Upper lobe of left lung (tissue), 6 donors: ENCODE measurements at regions not wholly inside any gene's neighbourhood (a gene's known extent, or its start where the extent isn't known, plus 50 kb on each side); places are given as distances from the start of the nearest gene placed in this dataset.

Experiments
- ATAC-seq, 2 donors: fragments of 200-7000 bp; cut with Tn5 transposase; one replicate each; pipeline ENCODE4 v1.9.1; 2022; ENCODE audit warnings: mild to moderate bottlenecking in 2 of 2, moderate library complexity in 2 of 2; ENCODE audit not compliant: low FRiP score in 2 of 2
- DNase-seq, 2 donors: peaks; one replicate each; pipeline ENCODE4 v3.0.0-alpha.2; 2019 to 2020
- H3K27ac ChIP-seq, 4 donors: fragments of 200-600 bp; sonication (generic); one replicate each; pipeline ENCODE4 v1.5.1; 2016 to 2019
- H3K27me3 ChIP-seq, 4 donors: fragments of 200-600 bp; sonication (generic); one replicate each; pipeline ENCODE4 v1.5.1; 2017 to 2019
- H3K36me3 ChIP-seq, 4 donors: fragments of 200-600 bp; sonication (generic); one replicate each; pipeline ENCODE4 v1.5.1; 2016 to 2019
- H3K4me1 ChIP-seq, 4 donors: fragments of 200-600 bp; sonication (generic); one replicate each; pipeline ENCODE4 v1.5.1; 2018 to 2019
- H3K4me3 ChIP-seq, 4 donors: fragments of 200-600 bp; sonication (generic); one replicate each; pipeline ENCODE4 v1.5.1; 2017 to 2019; ENCODE audit warnings: mild to moderate bottlenecking in 2 of 4, moderate library complexity in 1 of 4
- H3K9me3 ChIP-seq, 4 donors: fragments of 200-600 bp; sonication (generic); one replicate each; pipeline ENCODE4 v1.5.1; 2018 to 2019
- CTCF ChIP-seq, 6 experiments: fragments of 450-650 bp in 4 of 6; fragments of 200-600 bp in 2 of 6; sonication (generic) in 2 of 6; IDR thresholded peaks; one replicate each; pipeline ENCODE4 v1.5.1; 2016 to 2019; ENCODE audit warnings: antibody characterized with exemption in 6 of 6
- EP300 ChIP-seq, 4 donors: sonication (generic); formaldehyde crosslinking; IDR thresholded peaks; one replicate each; pipeline ENCODE4 v1.5.1; 2017; ENCODE audit warnings: antibody characterized with exemption in 4 of 4, control low read depth in 2 of 4
- POLR2A ChIP-seq, 4 donors: fragments of 450-650 bp; IDR thresholded peaks; one replicate each; pipeline ENCODE4 v1.5.1; 2016 to 2017; ENCODE audit warnings: antibody characterized with exemption in 4 of 4, mild to moderate bottlenecking in 2 of 4
- POLR2AphosphoS5 ChIP-seq, 2 donors: sonication (generic); formaldehyde crosslinking; IDR thresholded peaks; one replicate each; pipeline ENCODE4 v1.5.1; 2017; ENCODE audit warnings: antibody characterized with exemption in 2 of 2
- WGBS, 2 donors: methylation state at CpG; one replicate each; pipeline ENCODE4 v1.1.5; 2017 to 2018; 5-methylcytosine and 5-hydroxymethylcytosine counted together
- donor health status: DM: no; HTN: no; CAD: no; lungs with moderate emphysema.
- donor health status: DM: no; HTN: yes; CAD: no; lungs with severe emphysema.

GRCh38 chr11:29025001-29025400 is 916.8 kb downstream of the METTL15 start:
- peaks cover 0 to 8% (median 2%) of the 10 kb centered on the region in 4 donors for H3K9me3 ChIP-seq
- no peaks in the 10 kb centered on the region for H3K4me1 ChIP-seq
- no peak overlapping the region for H3K27ac ChIP-seq
- 63 to 64% methylated on average over 3 of the region's 3 CpGs for WGBS, 2 donors
- H3K36me3 ChIP-seq: no peaks in the 10 kb centered on the region
- DNase-seq (no peak), ATAC-seq (no peak)
- no peaks in the 10 kb centered on the region for H3K27me3 ChIP-seq
- TF ChIP-seq POLR2A (IDR thresholded peaks at IDR 0.05) (no peak), EP300 (IDR thresholded peaks at IDR 0.05) (no peak), POLR2AphosphoS5 (IDR thresholded peaks at IDR 0.05) (no peak), CTCF (IDR thresholded peaks at IDR 0.05) (no peak)
- H3K4me3 ChIP-seq: no peak overlapping the region

GRCh38 chr11:29024386-29024785 is 916.2 kb downstream of the METTL15 start:
- H3K4me3 ChIP-seq: no peak overlapping the region
- no peaks in the 10 kb centered on the region for H3K36me3 ChIP-seq
- H3K27ac ChIP-seq: no peak overlapping the region
- H3K27me3 ChIP-seq: no peaks in the 10 kb centered on the region
- 86% methylated on average over 4 of the region's 4 CpGs for WGBS, 2 donors
- no peak for ATAC-seq
- H3K4me1 ChIP-seq: no peaks in the 10 kb centered on the region
- no peak for DNase-seq
- TF ChIP-seq CTCF (IDR thresholded peaks at IDR 0.05): no peak
- no peak for TF ChIP-seq POLR2AphosphoS5 (IDR thresholded peaks at IDR 0.05)
- no peak for TF ChIP-seq EP300 (IDR thresholded peaks at IDR 0.05)
- TF ChIP-seq POLR2A (IDR thresholded peaks at IDR 0.05): no peak
- peaks cover 0 to 5% (median 2%) of the 10 kb centered on the region in 4 donors for H3K9me3 ChIP-seq

GRCh38 chr11:29023761-29024160 is 915.6 kb downstream of the METTL15 start:
- WGBS, 2 donors: 68 to 77% methylated on average over 1 of the region's 1 CpG
- Histone ChIP-seq H3K36me3 (no peaks in the 10 kb centered on the region), H3K9me3 (peaks cover 0 to 5% (median 2%) of the 10 kb centered on the region in 4 donors), H3K27me3 (no peaks in the 10 kb centered on the region), H3K4me1 (no peaks in the 10 kb centered on the region), H3K27ac (no peak overlapping the region), H3K4me3 (no peak overlapping the region)
- ATAC-seq: no peak
- TF ChIP-seq CTCF (IDR thresholded peaks at IDR 0.05): no peak
- TF ChIP-seq EP300 (IDR thresholded peaks at IDR 0.05): no peak
- TF ChIP-seq POLR2AphosphoS5 (IDR thresholded peaks at IDR 0.05): no peak
- TF ChIP-seq POLR2A (IDR thresholded peaks at IDR 0.05): no peak
- no peak for DNase-seq

- H3K4me1 ChIP-seq: no peaks in the 10 kb centered on the region
- DNase-seq: no peak
- no peak overlapping the region for H3K27ac ChIP-seq
- no peak overlapping the region for H3K4me3 ChIP-seq
- ATAC-seq: no peak
- TF ChIP-seq EP300 (IDR thresholded peaks at IDR 0.05): no peak
- TF ChIP-seq POLR2A (IDR thresholded peaks at IDR 0.05): no peak
- TF ChIP-seq CTCF (IDR thresholded peaks at IDR 0.05): no peak
- no peak for TF ChIP-seq POLR2AphosphoS5 (IDR thresholded peaks at IDR 0.05)
- H3K9me3 ChIP-seq: no peaks in the 10 kb centered on the region
- H3K27me3 ChIP-seq: no peaks in the 10 kb centered on the region
- no peaks in the 10 kb centered on the region for H3K36me3 ChIP-seq
- WGBS, 2 donors: 48 to 50% methylated on average over 2 of the region's 2 CpGs
Observed at GRCh38 chr11:29022676-29023075, 914.5 kb downstream of the METTL15 start.

- no peak overlapping the region for H3K27ac ChIP-seq
- H3K9me3 ChIP-seq: no peaks in the 10 kb centered on the region
- no peak overlapping the region for H3K4me3 ChIP-seq
- no peaks in the 10 kb centered on the region for H3K36me3 ChIP-seq
- 77 to 79% methylated on average over 3 of the region's 3 CpGs for WGBS, 2 donors
- TF ChIP-seq CTCF (IDR thresholded peaks at IDR 0.05) (no peak), POLR2A (IDR thresholded peaks at IDR 0.05) (no peak), EP300 (IDR thresholded peaks at IDR 0.05) (no peak), POLR2AphosphoS5 (IDR thresholded peaks at IDR 0.05) (no peak)
- no peaks in the 10 kb centered on the region for H3K27me3 ChIP-seq
- no peak for DNase-seq
- no peak for ATAC-seq
- H3K4me1 ChIP-seq: no peaks in the 10 kb centered on the region
Observed at GRCh38 chr11:29019960-29020683, 911.9 kb downstream of the METTL15 start.
